ENCODE measurements at regions not wholly inside any gene's neighbourhood (a gene's known extent, or its start where the extent isn't known, plus 50 kb on each side); places are given as distances from the start of the nearest gene placed in this dataset.

- no peaks in the 10 kb centered on the region for H3K4me1 ChIP-seq (ENCODE audit: control insufficient read depth, insufficient read depth, low read length)
- no peaks in the 10 kb centered on the region for H3K9me3 ChIP-seq (ENCODE audit: control insufficient read depth, insufficient read depth, low read depth, low read length)
- TF ChIP-seq ZBTB6 (tag by site-specific recombination; IDR thresholded peaks at IDR 0.05) (no peak), ZNF610 (tag by site-specific recombination; IDR thresholded peaks at IDR 0.05; ENCODE audit: borderline replicate concordance) (no peak), ZNF280C (tag by site-specific recombination; IDR thresholded peaks at IDR 0.05) (no peak), ZBTB26 (tag by site-specific recombination; optimal IDR thresholded peaks at IDR 0.05) (no peak), ZEB2 (tag by site-specific recombination; IDR thresholded peaks at IDR 0.05) (no peak), ZNF670 (tag by site-specific recombination; IDR thresholded peaks at IDR 0.05; ENCODE audit: low read depth) (no peak), ZNF112 (tag by site-specific recombination; IDR thresholded peaks at IDR 0.05) (no peak)
- H3K36me3 ChIP-seq (ENCODE audit: control insufficient read depth in 2 of 2, insufficient read depth in 1 of 2, low read length in 2 of 2), result no peaks in the 10 kb centered on the region
- CTCF ChIA-PET, result no interaction called here
- POLR2A ChIA-PET, result no interaction called here
- no peak overlapping the region for H3K27ac ChIP-seq (ENCODE audit: extremely low read depth, low read depth, low read length)
- no peak overlapping the region for H3K4me3 ChIP-seq (ENCODE audit: low read depth, low read length)
Measured at GRCh38 chr16:8251727-8252126, 338.6 kb downstream of the TMEM114 start.

GRCh38 chr16:8251298-8251697, 339.0 kb downstream of the TMEM114 start:
- POLR2A ChIA-PET, result no interaction called here

GRCh38 chr16:8247993-8248392, 342.3 kb downstream of the TMEM114 start:
- ChIA-PET POLR2A (no interaction called here), CTCF (no interaction called here)
- no peak overlapping the region for H3K27ac ChIP-seq (ENCODE audit: extremely low read depth, low read depth, low read length)
- H3K36me3 ChIP-seq (ENCODE audit: control insufficient read depth in 2 of 2, insufficient read depth in 1 of 2, low read length in 2 of 2), result no peaks in the 10 kb centered on the region
- no peak overlapping the region for H3K4me3 ChIP-seq (ENCODE audit: low read depth, low read length)
- TF ChIP-seq BCL11A (tag by site-specific recombination; IDR thresholded peaks at IDR 0.05; ENCODE audit: low read depth), result no peak
- no peaks in the 10 kb centered on the region for H3K9me3 ChIP-seq (ENCODE audit: control insufficient read depth, insufficient read depth, low read depth, low read length)
- no peaks in the 10 kb centered on the region for H3K4me1 ChIP-seq (ENCODE audit: control insufficient read depth, insufficient read depth, low read length)

More at GRCh38 chr16:8251298-8251697, 339.0 kb downstream of the TMEM114 start:
- Histone ChIP-seq H3K4me3 (ENCODE audit: low read depth, low read length) (no peak overlapping the region), H3K4me1 (ENCODE audit: control insufficient read depth, insufficient read depth, low read length) (no peaks in the 10 kb centered on the region), H3K9me3 (ENCODE audit: control insufficient read depth, insufficient read depth, low read depth, low read length) (no peaks in the 10 kb centered on the region), H3K36me3 (ENCODE audit: control insufficient read depth in 2 of 2, insufficient read depth in 1 of 2, low read length in 2 of 2) (no peaks in the 10 kb centered on the region), H3K27ac (ENCODE audit: extremely low read depth, low read depth, low read length) (no peak overlapping the region)
- TF ChIP-seq YY1 (tag by site-specific recombination; IDR thresholded peaks at IDR 0.05), result no peak
- TF ChIP-seq KLF16 (tag by site-specific recombination; IDR thresholded peaks at IDR 0.05), result no peak
- TF ChIP-seq ZSCAN5A (tag by site-specific recombination; IDR thresholded peaks at IDR 0.05), result no peak
- TF ChIP-seq TRIM28 (IDR thresholded peaks at IDR 0.05; ENCODE audit: borderline replicate concordance, low read length), result no peak
- no peak for TF ChIP-seq ZXDB (tag by site-specific recombination; IDR thresholded peaks at IDR 0.05)
- CTCF ChIA-PET, result no interaction called here

- no peak for TF ChIP-seq ZNF112 (tag by site-specific recombination; IDR thresholded peaks at IDR 0.05)
- TF ChIP-seq ZNF302 (tag by site-specific recombination; IDR thresholded peaks at IDR 0.05; ENCODE audit: low read depth), result no peak
- no peak for TF ChIP-seq ZNF837 (tag by site-specific recombination; IDR thresholded peaks at IDR 0.05)
- TF ChIP-seq YY1 (tag by site-specific recombination; IDR thresholded peaks at IDR 0.05), result no peak
- TF ChIP-seq GLIS2 (tag by site-specific recombination; IDR thresholded peaks at IDR 0.05), result no peak
- no peak for TF ChIP-seq ZNF624 (tag by site-specific recombination; IDR thresholded peaks at IDR 0.05)
Measured at GRCh38 chr16:8243981-8244380, 346.3 kb downstream of the TMEM114 start.

More at GRCh38 chr16:8243981-8244380, 346.3 kb downstream of the TMEM114 start:
- CTCF ChIA-PET, result no interaction called here
- no peaks in the 10 kb centered on the region for H3K36me3 ChIP-seq (ENCODE audit: control insufficient read depth in 2 of 2, insufficient read depth in 1 of 2, low read length in 2 of 2)
- H3K4me1 ChIP-seq (ENCODE audit: control insufficient read depth, insufficient read depth, low read length), result no peaks in the 10 kb centered on the region
- H3K9me3 ChIP-seq (ENCODE audit: control insufficient read depth, insufficient read depth, low read depth, low read length), result no peaks in the 10 kb centered on the region
- POLR2A ChIA-PET, result no interaction called here
- no peak overlapping the region for H3K4me3 ChIP-seq (ENCODE audit: low read depth, low read length)
- no peak overlapping the region for H3K27ac ChIP-seq (ENCODE audit: extremely low read depth, low read depth, low read length)
